HG03097 (cell line): ENCODE measurements at regions not wholly inside any gene's neighbourhood (a gene's known extent, or its start where the extent isn't known, plus 50 kb on each side); places are given as distances from the start of the nearest gene placed in this dataset.
"Not testable (repeated sequence)": the region's sequence is repeated elsewhere in the genome, so short reads cannot be mapped to it uniquely, and the experiment has no call there.

Experiments used
- ATAC-seq: cut with Tn5 transposase; IDR thresholded peaks from one replicate; pipeline ENCODE4 v1.9.1; 2021; ENCODE audit not compliant: unreplicated experiment, low FRiP score

- ATAC-seq: no peak
These were observed 73.3 kb downstream of the OLFM4 start for GRCh38 chr13:53101883-53102282.

- ATAC-seq: no peak
These were observed 75.5 kb downstream of the OLFM4 start for GRCh38 chr13:53104136-53104535.

- ATAC-seq: no peak
These were observed 76.9 kb downstream of the OLFM4 start for GRCh38 chr13:53105477-53105876.

- ATAC-seq: no peak
These were observed 77.3 kb downstream of the OLFM4 start for GRCh38 chr13:53105890-53106289.

- ATAC-seq: no peak
These were observed 81.6 kb downstream of the OLFM4 start for GRCh38 chr13:53110181-53110580.

- no peak for ATAC-seq
These were observed 82.0 kb downstream of the OLFM4 start for GRCh38 chr13:53110614-53111013.

GRCh38 chr13:53112522-53112921, 83.9 kb downstream of the OLFM4 start:
- ATAC-seq: no peak

- ATAC-seq: not testable (repeated sequence)
These were observed 88.4 kb downstream of the OLFM4 start for GRCh38 chr13:53117048-53117447.

- no peak for ATAC-seq
These were observed 92.6 kb downstream of the OLFM4 start for GRCh38 chr13:53121131-53121773.

GRCh38 chr13:53121919-53122318, 93.3 kb downstream of the OLFM4 start:
- ATAC-seq: no peak

GRCh38 chr13:53123536-53123935, 94.9 kb downstream of the OLFM4 start:
- ATAC-seq: no peak

- no peak for ATAC-seq
These were observed 96.0 kb downstream of the OLFM4 start for GRCh38 chr13:53124623-53125022.

GRCh38 chr13:53126841-53127245, 98.2 kb downstream of the OLFM4 start:
- ATAC-seq: no peak

- no peak for ATAC-seq
These were observed 98.8 kb downstream of the OLFM4 start for GRCh38 chr13:53127373-53127772.

- no peak for ATAC-seq
These were observed 101.3 kb downstream of the OLFM4 start for GRCh38 chr13:53129864-53130393.

- ATAC-seq: no peak
These were observed 102.7 kb downstream of the OLFM4 start for GRCh38 chr13:53131361-53131760.

- no peak for ATAC-seq
These were observed 106.7 kb downstream of the OLFM4 start for GRCh38 chr13:53135301-53135700.

GRCh38 chr13:53136554-53137215, 108.1 kb downstream of the OLFM4 start:
- ATAC-seq: no peak

- ATAC-seq: no peak
These were observed 109.2 kb downstream of the OLFM4 start for GRCh38 chr13:53137779-53138178.

- no peak for ATAC-seq
These were observed 109.9 kb downstream of the OLFM4 start for GRCh38 chr13:53138376-53139036.

GRCh38 chr13:53141336-53141735, 112.7 kb downstream of the OLFM4 start:
- no peak for ATAC-seq

- no peak for ATAC-seq
These were observed 113.7 kb downstream of the OLFM4 start for GRCh38 chr13:53142306-53142705.
